ENCODE measurements at regions not wholly inside any gene's neighbourhood (a gene's known extent, or its start where the extent isn't known, plus 50 kb on each side); places are given as distances from the start of the nearest gene placed in this dataset.
A peak's percentile ranks its signal among the peaks of the same experiment; 100 is the strongest.
"Not testable (repeated sequence)": the region's sequence is repeated elsewhere in the genome, so short reads cannot be mapped to it uniquely, and the experiment has no call there.

DNA sequence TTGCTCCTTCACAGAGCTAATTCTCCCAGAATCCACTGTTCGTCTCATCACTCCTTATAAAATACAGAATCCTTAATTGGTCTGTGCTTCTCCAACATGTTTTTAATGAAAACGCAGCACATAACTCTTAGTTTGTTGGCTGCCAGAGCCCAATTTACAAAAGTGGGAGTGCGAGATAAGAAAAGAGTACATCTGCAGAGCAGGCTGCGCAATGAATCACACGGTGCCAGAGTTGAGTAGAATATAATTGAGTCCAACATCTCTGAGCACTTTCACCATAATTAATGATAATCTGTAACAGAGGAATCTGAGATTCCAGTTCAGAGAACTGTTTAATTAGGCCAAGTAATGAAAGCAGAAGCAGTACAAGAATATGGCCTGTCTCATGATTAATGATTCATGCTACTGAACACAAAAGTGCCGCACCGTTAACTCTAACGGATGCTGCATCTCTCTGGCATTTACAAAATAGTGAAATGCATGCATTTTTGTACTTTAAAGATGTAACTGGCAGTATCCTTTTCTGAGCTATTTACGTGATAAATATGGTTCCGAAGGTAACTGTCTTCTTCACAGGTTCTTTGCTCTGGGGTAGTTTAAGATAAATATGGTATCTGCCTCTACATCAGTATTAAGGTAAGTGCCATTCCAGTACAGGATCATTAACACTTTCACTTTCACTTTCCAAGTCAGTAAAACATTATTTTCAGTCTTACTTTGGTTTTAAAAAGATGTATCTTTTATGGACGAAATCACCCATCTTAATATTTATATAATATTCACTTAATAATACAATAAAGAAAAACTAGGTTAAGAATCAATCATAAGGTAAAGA is 785.6 kb downstream of the NR4A2 start:
- DNase-seq (ENCODE audit: low read depth), result peak; percentile 32

DNA sequence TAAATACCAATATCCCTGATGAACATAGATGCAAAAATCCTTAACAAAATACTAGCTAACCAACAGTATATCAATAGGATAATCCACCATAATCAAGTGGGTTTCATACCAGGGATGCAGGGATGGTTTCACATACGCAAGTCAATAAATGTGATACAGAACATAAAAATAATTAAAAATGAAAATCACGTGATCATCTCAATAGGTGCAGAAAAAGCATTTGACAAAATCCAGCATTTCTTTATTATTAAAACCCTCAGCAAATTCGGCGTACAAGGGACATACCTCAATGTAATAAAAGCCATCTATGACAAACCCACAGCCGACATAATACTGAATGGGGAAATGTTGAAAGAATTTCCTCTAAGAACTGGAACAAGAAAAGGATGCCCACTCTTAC is 793.5 kb downstream of the NR4A2 start:
- DNase-seq (ENCODE audit: low read depth), result not testable (repeated sequence)

DNA sequence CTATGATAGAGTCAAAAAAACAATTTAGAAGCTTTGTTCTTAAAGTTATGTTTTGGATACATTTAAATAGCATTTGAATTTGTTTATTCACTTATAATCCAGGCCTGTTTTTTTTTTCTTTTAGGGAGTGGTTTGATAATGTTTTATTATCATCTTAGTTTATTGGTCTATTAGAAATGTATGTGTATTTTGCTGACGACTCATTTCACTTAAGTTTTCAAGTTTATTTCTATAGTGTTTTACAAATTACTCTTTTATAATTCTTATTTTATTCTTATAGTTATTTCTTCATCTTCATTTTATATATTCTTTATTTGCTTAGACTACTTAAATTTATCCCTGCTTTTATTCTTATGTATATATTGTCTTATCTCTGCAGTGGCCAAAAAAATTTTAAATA is 804.5 kb downstream of the NR4A2 start:
- no peak for DNase-seq (ENCODE audit: low read depth)

DNA sequence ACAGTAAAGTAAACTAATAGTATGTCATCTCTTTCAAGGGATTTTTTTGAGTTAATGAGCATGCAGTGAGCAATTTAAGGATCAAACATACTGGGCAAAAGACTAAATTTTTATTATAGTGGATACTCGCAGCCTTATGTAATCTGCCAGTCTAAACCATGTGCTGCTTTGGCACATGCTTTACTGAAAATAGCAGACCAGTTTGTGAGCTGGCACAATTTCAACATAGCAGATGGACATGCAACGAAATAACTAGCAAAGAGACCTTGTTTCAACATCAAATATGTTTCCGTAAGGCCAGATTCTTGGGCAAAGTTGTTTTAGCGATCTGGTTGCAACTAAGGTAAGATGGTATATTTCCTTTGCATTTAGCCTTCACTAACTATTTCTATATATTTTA is 807.3 kb downstream of the NR4A2 start:
- DNase-seq (ENCODE audit: low read depth), result no peak

DNA sequence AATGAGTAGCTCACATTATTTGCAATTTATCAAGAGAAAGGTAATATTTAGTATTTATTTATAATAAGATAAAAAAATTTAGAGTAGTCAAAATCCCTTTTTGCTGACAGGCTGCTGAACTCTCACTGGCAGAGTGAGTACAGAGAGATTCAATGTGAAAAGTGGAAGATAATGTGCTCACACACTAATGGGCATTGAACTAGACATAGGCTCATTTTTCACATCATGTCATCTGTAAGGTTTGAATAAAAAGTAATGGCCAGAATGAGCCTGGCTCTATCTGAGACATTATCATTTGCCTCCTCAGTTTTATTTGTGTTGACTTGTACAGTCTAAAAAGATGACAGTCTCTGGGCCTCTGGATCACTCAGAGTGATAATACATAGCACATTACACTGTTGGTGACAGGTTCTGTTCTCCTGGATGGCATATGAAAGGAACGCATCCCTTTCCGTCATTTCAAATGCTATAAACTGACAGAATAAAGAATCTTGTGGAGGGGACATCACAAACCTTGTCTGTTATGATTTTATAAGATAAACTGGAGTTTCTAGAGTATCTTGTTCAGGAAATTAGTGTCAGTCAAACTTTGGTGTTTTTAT is 812.9 kb downstream of the NR4A2 start:
- DNase-seq (ENCODE audit: low read depth), result no peak

DNA sequence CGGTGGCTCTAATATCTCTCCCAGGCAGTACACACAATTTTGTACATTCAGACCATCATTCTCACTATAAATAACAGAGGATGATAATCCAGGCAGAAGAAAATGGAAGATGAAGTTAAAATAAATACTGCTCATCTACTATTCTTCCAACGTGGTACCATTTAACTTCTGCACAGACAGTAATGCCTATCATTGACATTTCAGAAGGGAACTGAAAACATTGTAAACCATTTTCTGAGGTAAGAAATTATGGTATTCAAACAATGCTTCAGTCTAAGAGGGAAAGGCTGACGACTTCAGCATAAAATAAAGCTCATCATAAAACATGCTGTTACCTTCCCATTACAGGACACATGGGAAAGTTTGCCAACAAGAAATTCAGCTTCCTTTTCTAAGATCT is 814.4 kb downstream of the NR4A2 start:
- DNase-seq (ENCODE audit: low read depth), result no peak

DNA sequence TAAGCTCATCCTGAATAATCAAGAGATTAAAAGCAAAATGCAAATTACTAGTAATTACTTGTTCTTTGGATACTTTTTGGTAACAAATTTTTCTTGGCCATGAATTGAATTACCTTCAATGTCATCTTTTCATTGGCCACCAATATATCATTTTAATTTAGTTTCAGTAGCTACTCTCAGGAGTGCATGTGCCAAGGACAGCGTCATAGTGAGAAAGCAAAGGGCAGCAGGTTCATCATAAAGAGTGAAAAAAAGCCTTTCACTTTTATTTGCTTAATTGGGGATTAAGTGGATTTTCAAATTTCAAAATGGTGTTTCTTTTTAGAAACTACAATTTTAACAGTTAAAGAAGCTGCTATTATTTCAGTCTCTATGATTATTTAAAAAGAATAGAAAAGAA is 815.2 kb downstream of the NR4A2 start:
- DNase-seq (ENCODE audit: low read depth), result no peak

DNA sequence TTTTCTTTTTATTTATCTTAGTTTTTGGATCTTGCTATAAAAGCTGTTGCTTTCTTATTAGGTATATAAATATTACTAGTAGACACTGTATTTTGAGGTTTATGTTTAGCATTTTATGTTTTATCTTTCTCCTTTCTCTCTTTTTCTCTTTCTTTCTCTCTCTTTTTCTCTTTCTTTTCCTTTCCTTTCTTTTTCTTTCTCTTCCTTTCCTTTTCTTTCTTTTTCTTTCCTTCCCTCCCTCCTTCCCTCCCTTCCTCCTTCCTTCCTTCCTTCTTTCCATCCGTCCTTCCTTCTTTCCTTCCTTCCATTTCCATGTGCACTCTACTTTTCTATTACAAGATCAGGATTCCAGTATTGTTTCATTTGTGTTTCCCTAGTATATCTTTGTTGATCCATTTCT is 814.8 kb downstream of the KCNJ3 start:
- DNase-seq (ENCODE audit: low read depth), result no peak

DNA sequence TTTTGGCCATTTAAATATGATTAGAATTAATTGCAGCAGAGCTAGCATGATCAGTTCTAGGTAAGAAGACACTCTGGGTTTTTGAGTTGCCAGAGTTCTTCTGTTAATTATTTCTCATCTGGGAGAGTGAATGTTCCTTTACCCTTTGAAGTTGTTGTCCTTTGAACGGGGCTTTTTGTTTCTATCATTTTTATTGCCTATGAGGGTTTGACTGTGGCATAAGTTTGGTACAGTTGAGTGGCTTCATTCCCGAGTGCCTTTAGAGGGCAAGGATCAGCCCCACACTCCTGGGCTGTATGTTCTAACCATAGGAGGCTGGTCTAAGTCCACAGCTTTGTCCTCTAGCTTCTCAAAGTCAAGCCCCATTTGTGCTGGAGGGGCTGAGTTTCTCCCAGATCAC is 804.3 kb downstream of the KCNJ3 start:
- no peak for DNase-seq (ENCODE audit: low read depth)

DNA sequence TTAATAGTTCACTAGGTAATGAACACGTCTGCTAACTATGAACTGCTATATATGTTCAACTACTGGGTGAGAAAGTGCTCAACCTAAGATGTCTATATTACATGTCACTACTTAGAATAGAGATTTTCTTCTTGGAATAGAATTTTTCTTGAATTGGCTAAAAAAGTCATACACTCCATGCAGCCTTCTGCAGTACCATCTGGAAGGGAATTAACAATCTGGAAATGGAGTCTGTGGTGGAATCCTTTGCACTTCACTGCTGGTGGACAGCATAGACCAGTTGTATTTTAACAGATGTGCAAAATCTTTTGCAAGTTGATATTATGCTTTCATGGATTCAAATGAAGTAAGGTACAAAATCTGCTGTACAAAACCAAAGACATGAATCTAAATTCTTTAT is 799.6 kb downstream of the KCNJ3 start:
- no peak for DNase-seq (ENCODE audit: low read depth)

DNA sequence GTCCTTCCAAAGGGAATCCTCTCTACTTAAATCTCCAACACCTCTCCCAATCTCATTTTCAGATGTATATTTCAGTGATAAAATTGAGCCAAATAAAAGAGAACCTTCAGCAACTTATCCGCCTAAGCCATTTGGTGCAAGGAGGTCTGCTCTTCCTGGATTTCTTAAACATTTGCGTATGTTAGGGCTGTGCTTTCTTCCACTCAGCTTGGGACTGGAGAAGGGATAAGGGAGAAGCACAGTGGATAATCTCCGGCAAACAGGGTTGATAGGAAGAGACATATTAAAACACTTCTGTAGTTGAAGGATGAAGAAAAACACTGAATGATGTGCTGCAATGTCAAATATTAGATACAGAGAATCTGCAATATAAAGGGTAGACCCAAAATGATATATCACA is 796.2 kb downstream of the KCNJ3 start:
- DNase-seq (ENCODE audit: low read depth), result no peak

DNA sequence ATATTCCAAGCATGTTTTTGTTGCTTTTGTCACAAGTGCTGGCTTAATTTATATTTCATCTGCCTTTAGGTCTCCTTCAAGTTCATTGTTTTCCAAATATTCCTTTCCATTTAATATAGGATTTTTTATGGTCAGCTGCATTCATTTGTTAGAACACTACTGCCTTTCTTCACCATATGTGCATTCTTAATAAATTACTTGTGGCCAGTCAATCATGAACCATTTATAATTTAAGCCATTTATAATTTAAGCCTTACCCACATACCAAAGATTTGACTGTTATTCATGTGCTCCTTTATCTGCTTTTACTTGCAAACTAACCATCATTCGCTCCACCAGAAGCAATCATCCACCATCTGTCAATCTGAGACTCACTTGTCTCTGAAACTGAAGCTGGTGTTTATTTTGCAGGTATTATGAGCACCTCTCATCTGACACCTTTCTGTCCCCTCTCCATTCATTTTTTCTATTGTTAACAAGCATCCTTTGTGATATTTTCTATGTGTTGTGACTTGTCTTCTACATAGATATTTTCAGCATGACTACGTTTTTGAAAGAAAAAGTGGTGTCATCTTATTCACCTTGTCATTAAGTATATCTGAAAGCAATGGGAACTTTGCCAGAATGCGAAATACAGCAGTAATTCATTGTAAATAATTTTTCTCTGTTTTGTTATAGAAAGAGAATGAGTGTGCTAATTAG is 786.8 kb downstream of the KCNJ3 start:
- no peak for DNase-seq (ENCODE audit: low read depth)

DNA sequence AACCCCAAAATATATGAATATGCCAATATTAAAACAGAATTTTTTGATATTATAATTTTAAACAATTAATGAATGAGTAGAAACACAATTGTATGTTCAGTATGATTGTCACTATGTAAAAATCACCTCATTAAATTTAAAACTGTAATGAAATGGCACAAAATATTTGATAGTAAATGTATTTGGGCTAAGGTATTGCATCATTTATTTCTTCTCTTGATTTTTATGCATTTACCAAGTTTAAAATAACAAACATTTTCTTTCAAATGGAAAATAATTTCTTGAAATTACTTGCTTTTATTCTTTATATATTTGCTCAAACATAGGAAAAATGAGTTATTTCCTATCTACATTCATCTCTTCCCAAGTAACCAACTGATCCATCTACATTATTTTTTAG is 782.6 kb downstream of the KCNJ3 start:
- no peak for DNase-seq (ENCODE audit: low read depth)

DNA sequence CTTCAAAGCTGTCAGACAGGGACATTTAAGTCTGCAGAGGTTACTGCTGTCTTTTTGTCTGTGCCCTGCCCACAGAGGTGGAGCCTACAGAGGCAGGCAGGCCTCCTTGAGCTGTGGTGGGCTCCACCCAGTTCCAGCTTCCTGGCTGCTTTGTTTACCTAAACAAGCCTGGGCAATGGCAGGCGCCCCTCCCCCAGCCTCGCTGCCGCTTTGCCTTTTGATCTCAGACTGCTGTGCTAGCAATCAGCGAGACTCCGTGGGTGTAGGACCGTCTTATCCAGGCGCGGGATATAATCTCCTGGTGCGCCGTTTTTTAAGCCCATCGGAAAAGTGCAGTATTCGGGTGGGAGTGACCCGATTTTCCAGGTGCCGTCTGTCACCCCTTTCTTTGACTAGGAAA is 773.5 kb downstream of the KCNJ3 start:
- DNase-seq (ENCODE audit: low read depth), result not testable (repeated sequence)

DNA sequence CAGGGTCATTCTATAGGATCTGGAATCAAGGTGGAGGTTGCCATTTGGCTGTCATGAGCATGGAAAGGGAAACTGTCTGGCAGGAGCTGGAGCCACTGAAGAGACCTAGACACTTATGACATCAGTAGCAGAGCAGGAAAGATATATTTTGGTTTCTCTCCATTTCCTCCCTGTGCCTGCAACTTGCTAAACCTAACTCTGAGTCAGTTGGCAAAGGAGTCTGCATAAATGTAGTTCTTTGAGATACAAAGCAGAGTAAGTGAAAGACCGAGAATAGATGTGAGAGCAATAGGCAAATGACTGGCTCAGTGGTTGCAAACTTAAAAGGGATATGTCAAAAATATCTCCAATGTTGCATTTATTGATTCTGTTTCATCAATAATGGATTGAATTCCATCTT is 757.7 kb downstream of the KCNJ3 start:
- no peak for DNase-seq (ENCODE audit: low read depth)

DNA sequence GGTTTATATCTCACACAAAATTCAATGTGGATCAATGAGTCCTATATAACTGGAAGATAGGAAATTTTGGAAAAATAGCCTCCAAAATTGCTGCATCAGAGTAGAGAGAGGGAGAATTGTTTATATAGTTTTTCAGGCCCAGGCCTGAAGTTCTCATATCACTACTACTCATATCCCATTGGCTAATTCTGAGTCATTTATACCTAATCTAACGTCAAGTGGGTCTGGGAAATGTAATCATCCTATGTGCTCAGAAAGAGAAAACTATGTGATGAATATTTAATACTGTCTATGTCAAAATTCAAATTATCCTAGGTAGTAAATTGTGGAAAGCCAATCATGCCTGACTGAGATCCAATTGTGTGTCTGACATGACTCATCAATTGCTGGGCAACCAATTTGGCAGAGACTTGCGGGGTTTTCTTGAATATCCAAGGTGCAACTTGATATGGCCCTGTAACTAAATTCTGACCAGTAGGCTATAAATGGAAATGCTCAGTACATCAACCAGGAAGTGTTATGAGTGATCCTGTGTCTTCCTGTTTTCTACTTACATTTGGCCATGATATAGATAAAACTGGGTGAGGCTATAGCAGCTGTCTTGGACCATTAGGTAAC is 744.4 kb downstream of the KCNJ3 start:
- peak; percentile 17 for DNase-seq (ENCODE audit: low read depth)

DNA sequence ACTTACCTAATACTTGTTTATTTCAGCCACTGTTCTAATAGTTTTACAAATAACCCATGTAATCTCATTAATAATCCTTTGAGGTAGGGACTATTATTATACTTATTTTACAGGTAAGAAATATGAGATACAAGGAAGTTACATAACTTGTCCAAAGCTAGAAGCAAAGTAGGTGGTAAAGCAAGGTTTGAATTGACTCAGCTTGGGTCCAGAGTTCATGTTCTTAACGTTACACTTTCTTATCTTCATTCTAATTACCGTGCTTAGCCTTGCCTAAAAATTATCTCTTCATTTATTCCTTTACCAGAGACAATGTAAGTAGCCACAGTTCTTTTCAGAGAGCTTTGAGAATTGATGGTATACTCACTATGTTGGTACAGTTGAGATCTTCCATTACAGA is 743.6 kb downstream of the KCNJ3 start:
- no peak for DNase-seq (ENCODE audit: low read depth)

DNA sequence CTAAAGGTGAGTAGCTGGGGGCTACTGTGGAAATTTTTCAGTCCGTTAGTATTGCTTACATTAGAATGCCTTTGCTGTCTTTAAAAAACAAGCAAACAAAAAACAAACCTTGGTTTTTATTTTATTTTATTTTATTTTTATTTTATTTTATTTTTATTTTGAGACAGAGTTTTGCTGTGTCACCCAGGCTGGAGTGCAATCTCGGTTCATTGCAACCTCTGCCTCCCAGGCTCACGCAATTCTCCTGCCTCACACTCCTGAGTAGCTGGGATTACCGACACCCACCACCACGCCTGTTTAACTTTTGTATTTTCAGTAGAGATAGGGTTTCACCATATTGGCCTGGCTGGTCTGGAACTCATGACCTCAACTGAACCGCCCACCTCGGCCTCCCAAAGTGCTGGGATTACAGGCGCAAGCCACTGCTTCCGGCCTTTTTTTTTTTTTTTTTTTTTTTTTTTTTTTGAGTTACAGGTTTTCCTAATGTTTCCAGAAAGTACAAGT is 732.6 kb downstream of the KCNJ3 start:
- no peak for DNase-seq (ENCODE audit: low read depth)

DNA sequence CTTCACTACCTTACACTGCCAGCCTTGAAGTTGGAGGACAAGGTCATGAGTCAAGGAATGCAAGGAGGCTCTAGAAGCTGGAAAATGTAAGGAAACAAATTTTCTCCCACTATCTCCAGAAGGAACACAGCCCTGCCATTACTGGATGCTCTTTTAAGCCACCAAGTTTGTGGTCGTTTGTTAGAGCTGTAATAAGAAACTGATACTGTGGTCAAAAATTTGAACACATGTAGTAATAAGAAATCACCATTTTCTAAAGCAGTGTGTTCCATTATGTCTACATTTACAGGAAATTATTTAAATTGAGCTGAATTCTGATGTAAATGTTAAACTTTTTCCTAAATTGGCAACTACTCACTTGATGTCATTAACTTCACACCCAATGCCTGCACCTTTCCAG is 729.0 kb downstream of the KCNJ3 start:
- DNase-seq (ENCODE audit: low read depth), result no peak

DNA sequence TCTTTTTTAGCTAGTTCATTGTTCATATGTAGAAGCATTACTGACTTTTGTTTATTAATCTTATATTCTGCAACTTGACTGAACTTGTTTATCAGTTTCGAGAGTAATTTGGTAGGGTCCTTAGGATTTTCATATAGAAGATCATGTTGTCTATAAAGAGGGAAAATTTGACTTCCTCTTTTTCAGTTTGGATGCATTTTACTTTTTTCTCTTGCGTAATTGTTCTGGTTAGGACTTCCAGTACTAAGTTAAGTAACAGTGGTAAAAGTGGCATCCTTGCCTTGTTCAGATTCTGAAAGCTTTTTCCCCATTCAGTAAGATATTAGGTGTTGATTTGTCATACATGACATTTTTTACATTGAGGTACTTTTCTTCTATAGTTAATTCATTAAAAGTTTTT is 726.0 kb downstream of the KCNJ3 start:
- DNase-seq (ENCODE audit: low read depth), result no peak

DNA sequence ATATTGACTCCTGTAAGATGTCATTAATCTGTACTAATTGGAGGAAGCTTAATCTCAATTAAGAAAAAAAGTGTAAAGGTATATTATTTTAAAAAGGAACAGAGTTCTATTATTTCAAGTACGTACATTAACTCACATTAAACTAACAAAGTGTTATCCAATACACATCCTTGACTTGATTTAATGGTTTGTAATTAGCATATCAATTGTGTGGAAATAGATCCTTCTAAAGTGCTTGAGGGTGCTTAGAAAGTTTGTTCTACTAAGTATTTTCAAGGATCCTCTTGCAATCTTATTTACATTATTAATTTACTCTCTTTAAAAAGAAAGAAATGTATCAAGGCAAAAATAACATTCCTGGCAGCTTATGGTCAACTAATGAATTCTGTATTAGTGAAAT is 720.3 kb downstream of the KCNJ3 start:
- no peak for DNase-seq (ENCODE audit: low read depth)

DNA sequence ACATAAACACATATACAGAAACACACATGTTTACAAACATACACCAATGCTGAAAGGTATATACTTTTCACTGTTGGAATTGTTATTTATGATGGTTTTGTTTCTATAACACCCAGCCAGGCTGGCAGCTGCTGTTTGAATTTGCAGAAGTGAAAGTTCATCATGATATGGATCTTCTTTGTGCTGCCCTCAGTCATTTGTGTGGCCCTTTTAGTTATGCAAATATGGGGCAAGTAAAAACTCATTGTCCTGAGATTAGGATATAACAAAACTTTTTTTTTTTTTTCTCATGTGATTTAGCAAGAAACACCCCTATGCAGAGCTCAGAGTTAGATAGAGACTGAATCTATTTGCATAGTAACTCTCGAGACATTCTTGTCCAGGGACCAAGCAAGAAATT is 714.1 kb downstream of the KCNJ3 start:
- DNase-seq (ENCODE audit: low read depth), result no peak

Data from RPMI7951 (cell line).